Progenitor cell of endocrine pancreas (in vitro differentiated cells): ENCODE measurements at regions not wholly inside any gene's neighbourhood (a gene's known extent, or its start where the extent isn't known, plus 50 kb on each side); places are given as distances from the start of the nearest gene placed in this dataset.

Experiments
- DNase-seq: peaks from one replicate; pipeline ENCODE4 v3.0.0; 2021; ENCODE audit warnings: low spot score; ENCODE audit not compliant: unreplicated experiment
- H3K27ac Mint-ChIP-seq: 2 replicates; pipeline ENCODE4 v1.8.0; 2021; ENCODE audit warnings: mild to moderate bottlenecking, moderate library complexity, mixed read lengths
- H3K27me3 Mint-ChIP-seq: 2 replicates; pipeline ENCODE4 v1.8.0; 2021; ENCODE audit warnings: mixed read lengths
- H3K36me3 Mint-ChIP-seq: 2 replicates; pipeline ENCODE4 v1.8.0; 2022; ENCODE audit warnings: mixed read lengths; ENCODE audit not compliant: insufficient read depth
- H3K4me1 Mint-ChIP-seq: 2 replicates; pipeline ENCODE4 v1.8.0; 2021; ENCODE audit warnings: low read depth, mixed read lengths
- H3K4me3 Mint-ChIP-seq: 2 replicates; pipeline ENCODE4 v1.8.0; 2021; ENCODE audit warnings: low read depth, mild to moderate bottlenecking, moderate library complexity, mixed read lengths
- H3K9me3 Mint-ChIP-seq: 2 replicates; pipeline ENCODE4 v1.8.0; 2021; ENCODE audit warnings: low read depth, mixed read lengths
- CTCF ChIP-seq: fragments of 200-600 bp; sonication (generic); IDR thresholded peaks from one replicate; pipeline ENCODE4 v1.5.0; 2021; ENCODE audit warnings: antibody characterized with exemption, mild to moderate bottlenecking; ENCODE audit not compliant: unreplicated experiment

- TF ChIP-seq CTCF, result no peak
- Mint-ChIP-seq H3K27me3 (peaks cover 37% of the 10 kb centered on the region), H3K27ac (no peak overlapping the region), H3K9me3 (no peaks in the 10 kb centered on the region), H3K36me3 (no peaks in the 10 kb centered on the region), H3K4me3 (no peak overlapping the region), H3K4me1 (no peaks in the 10 kb centered on the region)
- no peak for DNase-seq
Measured at GRCh38 chr6:6538261-6538660, 50.3 kb upstream of the LY86 start.
